ENCODE measurements at regions not wholly inside any gene's neighbourhood (a gene's known extent, or its start where the extent isn't known, plus 50 kb on each side); places are given as distances from the start of the nearest gene placed in this dataset.

- no peak for DNase-seq
- no peaks in the 10 kb centered on the region for H3K9me3 ChIP-seq (replicated peaks in 1 of 3)
- no peak overlapping the region for H3K27ac ChIP-seq
- no peak for TF ChIP-seq CTCF (IDR thresholded peaks at IDR 0.05)
- no peak for TF ChIP-seq POLR2A (IDR thresholded peaks at IDR 0.05)
- H3K27me3 ChIP-seq, result no peaks in the 10 kb centered on the region
- WGBS, 4 donors, result 55 to 68% (median 60%) methylated on average over 5 of the region's 5 CpGs
- H3K4me3 ChIP-seq, result no peak overlapping the region
- intact Hi-C loops (cut with DNase I), result no loop called here
- no peaks in the 10 kb centered on the region for H3K4me1 ChIP-seq (replicated peaks in 1 of 2)
- H3K36me3 ChIP-seq (replicated peaks in 1 of 2), result no peaks in the 10 kb centered on the region
Measured at GRCh38 chr14:30158299-30158698, 230.7 kb upstream of the PRKD1 start.

DNA sequence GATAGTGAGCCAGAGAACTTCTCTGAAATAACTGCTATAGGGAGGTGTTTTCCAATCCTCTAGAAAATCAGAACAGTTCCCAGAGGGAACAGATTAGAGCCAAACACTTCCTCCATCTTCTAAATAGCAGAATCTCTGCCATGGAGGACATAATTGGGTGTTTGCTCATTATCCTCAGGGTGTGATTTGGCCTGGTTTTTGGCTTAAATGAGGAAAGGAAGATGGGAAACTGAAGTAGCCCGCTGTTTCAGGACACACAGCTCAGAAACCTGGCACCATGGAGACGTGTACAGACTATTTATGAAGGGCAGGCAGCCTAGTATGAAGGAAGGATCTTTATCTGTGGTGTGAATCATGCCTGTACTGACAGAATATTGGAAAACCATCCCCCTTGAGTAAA, 231.7 kb upstream of the PRKD1 start:
- intact Hi-C loops (cut with DNase I), result no loop called here
- no peaks in the 10 kb centered on the region for H3K9me3 ChIP-seq (replicated peaks in 1 of 3)
- 52 to 67% (median 53%) methylated on average over 2 of the region's 2 CpGs for WGBS, 4 donors
- H3K27ac ChIP-seq, result no peak overlapping the region
- H3K27me3 ChIP-seq, result no peaks in the 10 kb centered on the region
- TF ChIP-seq POLR2A (IDR thresholded peaks at IDR 0.05) (no peak), CTCF (IDR thresholded peaks at IDR 0.05) (no peak)
- no peak overlapping the region for H3K4me3 ChIP-seq
- no peak for DNase-seq
- H3K4me1 ChIP-seq (replicated peaks in 1 of 2), result no peaks in the 10 kb centered on the region
- no peaks in the 10 kb centered on the region for H3K36me3 ChIP-seq (replicated peaks in 1 of 2)

- Histone ChIP-seq H3K4me3 (no peak overlapping the region), H3K4me1 (replicated peaks in 1 of 2) (no peaks in the 10 kb centered on the region), H3K27ac (no peak overlapping the region), H3K27me3 (no peaks in the 10 kb centered on the region), H3K36me3 (replicated peaks in 1 of 2) (no peaks in the 10 kb centered on the region), H3K9me3 (replicated peaks in 1 of 3) (no peaks in the 10 kb centered on the region)
- DNase-seq, result no peak
- 71 to 77% (median 73%) methylated on average over 5 of the region's 5 CpGs for WGBS, 4 donors
- intact Hi-C loops (cut with DNase I), result no loop called here
- TF ChIP-seq POLR2A (IDR thresholded peaks at IDR 0.05) (no peak), CTCF (IDR thresholded peaks at IDR 0.05) (no peak)
Measured at GRCh38 chr14:30160608-30161007, 233.0 kb upstream of the PRKD1 start.

DNA sequence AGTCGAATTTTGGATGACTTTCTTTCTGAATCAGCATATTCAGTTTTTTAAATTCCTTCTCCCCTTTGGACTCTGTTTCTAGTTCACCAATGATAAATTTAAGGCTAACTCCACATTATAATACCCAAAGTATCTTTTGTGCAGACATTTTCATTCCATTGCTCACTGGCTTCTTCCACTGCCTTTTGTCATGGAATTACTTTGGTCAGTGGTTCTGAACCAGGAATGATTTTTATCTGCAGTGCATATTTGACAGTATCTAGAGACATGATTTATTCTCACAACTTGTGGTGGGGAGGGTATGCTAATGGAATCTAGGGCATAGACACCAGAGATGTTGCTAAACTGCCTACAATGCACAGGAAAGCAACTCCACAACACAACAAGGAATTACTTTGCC, 234.4 kb upstream of the PRKD1 start:
- no peak for TF ChIP-seq POLR2A (IDR thresholded peaks at IDR 0.05)
- TF ChIP-seq CTCF (IDR thresholded peaks at IDR 0.05), result no peak
- WGBS, 4 donors, result 42 to 66% (median 53%) methylated on average over 1 of the region's 1 CpG

More for the DNA sequence above, 234.4 kb upstream of the PRKD1 start:
- Histone ChIP-seq H3K9me3 (replicated peaks in 1 of 3) (no peaks in the 10 kb centered on the region), H3K27ac (no peak overlapping the region), H3K27me3 (no peaks in the 10 kb centered on the region), H3K4me3 (no peak overlapping the region), H3K4me1 (replicated peaks in 1 of 2) (no peaks in the 10 kb centered on the region), H3K36me3 (replicated peaks in 1 of 2) (no peaks in the 10 kb centered on the region)
- no peak for DNase-seq
- intact Hi-C loops (cut with DNase I), result no loop called here
